GM12892 (cell line): ENCODE measurements at regions not wholly inside any gene's neighbourhood (a gene's known extent, or its start where the extent isn't known, plus 50 kb on each side); places are given as distances from the start of the nearest gene placed in this dataset.
A peak's percentile ranks its signal among the peaks of the same experiment; 100 is the strongest.

Source experiments
- DNase-seq: peaks from one replicate; pipeline ENCODE4 v3.0.0; 2011; ENCODE audit not compliant: insufficient read length
- FAIRE-seq: peaks from 2 replicates; lab custom pipeline; 2011; peaks lifted over from hg19 to GRCh38; lab: Jason Lieb, UNC
- POLR2A ChIP-seq: IDR thresholded peaks from 2 replicates; pipeline ENCODE4 v1.6.1; 2011; ENCODE audit warnings: low read depth, low read length, control low read depth
- POLR2AphosphoS5 ChIP-seq: IDR thresholded peaks from 2 replicates; pipeline ENCODE4 v1.6.1; 2011; ENCODE audit warnings: low read depth, low read length, control low read depth
- TAF1 ChIP-seq: IDR thresholded peaks from 2 replicates; pipeline ENCODE4 v1.6.1; 2011; ENCODE audit warnings: low read depth, mild to moderate bottlenecking, control low read depth, low read length, borderline replicate concordance

- DNase-seq, result no peak
- TF ChIP-seq POLR2AphosphoS5 (no peak), TAF1 (no peak), POLR2A (no peak)
- no peak for FAIRE-seq
These were observed 247.5 kb downstream of the MBNL1 start for GRCh38 chr3:152516216-152516615.

GRCh38 chr3:152517502-152517901 lies 248.8 kb downstream of the MBNL1 start:
- no peak for TF ChIP-seq POLR2AphosphoS5
- TF ChIP-seq POLR2A, result no peak
- no peak for TF ChIP-seq TAF1
- FAIRE-seq, result peak; percentile 27
- DNase-seq, result no peak

- DNase-seq, result no peak
- FAIRE-seq, result peak; percentile 86
- TF ChIP-seq POLR2AphosphoS5, result no peak
- no peak for TF ChIP-seq POLR2A
- TF ChIP-seq TAF1, result no peak
These were observed 249.6 kb downstream of the MBNL1 start for GRCh38 chr3:152518346-152518745.

- FAIRE-seq, result no peak
These were observed 250.6 kb downstream of the MBNL1 start for GRCh38 chr3:152519376-152519775.

GRCh38 chr3:152522036-152522435 lies 253.3 kb downstream of the MBNL1 start:
- DNase-seq (no peak), FAIRE-seq (peak; percentile 80)
- TF ChIP-seq POLR2A (no peak), TAF1 (no peak), POLR2AphosphoS5 (no peak)

More at GRCh38 chr3:152519376-152519775, 250.6 kb downstream of the MBNL1 start:
- TF ChIP-seq TAF1 (no peak), POLR2AphosphoS5 (no peak), POLR2A (no peak)
- no peak for DNase-seq

- no peak for TF ChIP-seq TAF1
- TF ChIP-seq POLR2AphosphoS5, result no peak
- no peak for TF ChIP-seq POLR2A
- FAIRE-seq, result peak; percentile 79
- no peak for DNase-seq
These were observed 255.7 kb downstream of the MBNL1 start for GRCh38 chr3:152524198-152525140.

GRCh38 chr3:152531717-152532116 lies 263.0 kb downstream of the MBNL1 start:
- TF ChIP-seq TAF1 (no peak), POLR2AphosphoS5 (no peak), POLR2A (no peak)
- FAIRE-seq (no peak), DNase-seq (no peak)

GRCh38 chr3:152538518-152538917 lies 269.8 kb downstream of the MBNL1 start:
- TF ChIP-seq POLR2AphosphoS5 (no peak), POLR2A (no peak), TAF1 (no peak)
- no peak for DNase-seq
- no peak for FAIRE-seq

- DNase-seq, result no peak
- TF ChIP-seq TAF1 (no peak), POLR2AphosphoS5 (no peak)
- FAIRE-seq, result no peak
These were observed 270.5 kb downstream of the MBNL1 start for GRCh38 chr3:152539191-152539764.

- TF ChIP-seq TAF1, result no peak
- no peak for TF ChIP-seq POLR2A
- no peak for TF ChIP-seq POLR2AphosphoS5
- FAIRE-seq (no peak), DNase-seq (no peak)
These were observed 271.4 kb downstream of the MBNL1 start for GRCh38 chr3:152540120-152540519.

- FAIRE-seq (no peak), DNase-seq (no peak)
- TF ChIP-seq TAF1, result no peak
- no peak for TF ChIP-seq POLR2AphosphoS5
- no peak for TF ChIP-seq POLR2A
These were observed 278.4 kb downstream of the MBNL1 start for GRCh38 chr3:152547153-152547552.

- TF ChIP-seq TAF1, result no peak
- TF ChIP-seq POLR2AphosphoS5, result no peak
- no peak for TF ChIP-seq POLR2A
- no peak for DNase-seq
- no peak for FAIRE-seq
These were observed 280.5 kb downstream of the MBNL1 start for GRCh38 chr3:152549263-152549662.
